Brain microvascular endothelial cell (primary cell): ENCODE measurements at regions not wholly inside any gene's neighbourhood (a gene's known extent, or its start where the extent isn't known, plus 50 kb on each side); places are given as distances from the start of the nearest gene placed in this dataset.

ENCODE experiments used
- DNase-seq: peaks from one replicate; pipeline ENCODE4 v3.0.0-alpha.2; 2020
- H3K27ac ChIP-seq: fragments of 250-450 bp; sonication (Bioruptor Pico); 2 replicates; pipeline ENCODE4 v1.5.1; 2020; ENCODE audit warnings: mild to moderate bottlenecking, moderate library complexity
- H3K27me3 ChIP-seq: fragments of 250-450 bp; sonication (Bioruptor Pico); replicated peaks from 2 replicates; pipeline ENCODE4 v1.5.1; 2020; ENCODE audit warnings: mild to moderate bottlenecking
- H3K36me3 ChIP-seq: fragments of 250-450 bp; sonication (Bioruptor Pico); replicated peaks from 2 replicates; pipeline ENCODE4 v1.5.1; 2020; ENCODE audit warnings: mild to moderate bottlenecking
- H3K4me3 ChIP-seq: 2 replicates; pipeline ENCODE4 v1.5.1; 2011; ENCODE audit warnings: low read depth, mild to moderate bottlenecking, control low read depth, low read length, moderate library complexity
- in situ Hi-C: cut with HindIII; loops from 2 replicates; pipeline ENCODE4 v1.10.0; 2017; ENCODE audit warnings: low sequenced_read_pairs, low pct_ligation_motif_present
- TF ChIP-seq, protein P1 (sequence below): IDR thresholded peaks from 2 replicates; pipeline ENCODE4 v1.5.1; 2011; ENCODE audit warnings: low read depth, mild to moderate bottlenecking, moderate library complexity, low read length, control low read depth, inconsistent platforms; ENCODE audit errors: missing control alignments

DNA sequence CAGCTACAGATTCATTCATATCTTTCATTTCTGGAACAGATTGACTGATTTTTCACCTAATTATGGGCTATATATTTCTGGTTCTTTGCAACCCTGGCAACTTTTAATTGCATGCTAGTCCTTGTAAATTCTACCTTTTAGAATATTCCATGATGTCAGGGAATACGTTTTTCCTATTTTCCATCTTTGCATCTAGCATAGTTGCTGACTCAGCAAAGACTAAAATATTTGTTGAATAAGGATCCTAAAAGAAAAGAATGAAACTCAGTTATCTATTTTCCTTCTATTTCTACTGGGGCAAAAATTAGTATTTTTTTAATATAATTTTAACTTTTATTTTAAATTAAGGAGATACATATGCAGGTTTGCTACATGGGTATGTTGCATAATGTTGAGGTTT lies 438.3 kb downstream of the GXYLT1 start:
- H3K36me3 ChIP-seq, result no peaks in the 10 kb centered on the region
- no peak for DNase-seq
- TF ChIP-seq, protein P1, sequence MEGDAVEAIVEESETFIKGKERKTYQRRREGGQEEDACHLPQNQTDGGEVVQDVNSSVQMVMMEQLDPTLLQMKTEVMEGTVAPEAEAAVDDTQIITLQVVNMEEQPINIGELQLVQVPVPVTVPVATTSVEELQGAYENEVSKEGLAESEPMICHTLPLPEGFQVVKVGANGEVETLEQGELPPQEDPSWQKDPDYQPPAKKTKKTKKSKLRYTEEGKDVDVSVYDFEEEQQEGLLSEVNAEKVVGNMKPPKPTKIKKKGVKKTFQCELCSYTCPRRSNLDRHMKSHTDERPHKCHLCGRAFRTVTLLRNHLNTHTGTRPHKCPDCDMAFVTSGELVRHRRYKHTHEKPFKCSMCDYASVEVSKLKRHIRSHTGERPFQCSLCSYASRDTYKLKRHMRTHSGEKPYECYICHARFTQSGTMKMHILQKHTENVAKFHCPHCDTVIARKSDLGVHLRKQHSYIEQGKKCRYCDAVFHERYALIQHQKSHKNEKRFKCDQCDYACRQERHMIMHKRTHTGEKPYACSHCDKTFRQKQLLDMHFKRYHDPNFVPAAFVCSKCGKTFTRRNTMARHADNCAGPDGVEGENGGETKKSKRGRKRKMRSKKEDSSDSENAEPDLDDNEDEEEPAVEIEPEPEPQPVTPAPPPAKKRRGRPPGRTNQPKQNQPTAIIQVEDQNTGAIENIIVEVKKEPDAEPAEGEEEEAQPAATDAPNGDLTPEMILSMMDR, result no peak

GRCh38 chr12:41701943-41702601 lies 442.6 kb downstream of the GXYLT1 start:
- no peak overlapping the region for H3K27ac ChIP-seq
- in situ Hi-C loops, result no loop called here
- H3K36me3 ChIP-seq, result no peaks in the 10 kb centered on the region
- H3K27me3 ChIP-seq, result no peaks in the 10 kb centered on the region
- TF ChIP-seq, protein P1, result no peak
- DNase-seq, result no peak
- no peak overlapping the region for H3K4me3 ChIP-seq

More for the DNA sequence above, 438.3 kb downstream of the GXYLT1 start:
- Histone ChIP-seq H3K27ac (no peak overlapping the region), H3K4me3 (no peak overlapping the region), H3K27me3 (no peaks in the 10 kb centered on the region)
- in situ Hi-C loops, result no loop called here

GRCh38 chr12:41700940-41701339 lies 443.7 kb downstream of the GXYLT1 start:
- DNase-seq, result no peak
- TF ChIP-seq, protein P1, result no peak
- in situ Hi-C loops, result no loop called here
- Histone ChIP-seq H3K27ac (no peak overlapping the region), H3K27me3 (no peaks in the 10 kb centered on the region), H3K4me3 (no peak overlapping the region), H3K36me3 (no peaks in the 10 kb centered on the region)

- Histone ChIP-seq H3K4me3 (no peak overlapping the region), H3K36me3 (no peaks in the 10 kb centered on the region), H3K27me3 (no peaks in the 10 kb centered on the region), H3K27ac (no peak overlapping the region)
- TF ChIP-seq, protein P1, result no peak
- in situ Hi-C loops, result no loop called here
- DNase-seq, result no peak
These were observed 445.0 kb downstream of the GXYLT1 start for GRCh38 chr12:41699658-41700057.

- Histone ChIP-seq H3K4me3 (no peak overlapping the region), H3K27ac (no peak overlapping the region), H3K27me3 (no peaks in the 10 kb centered on the region), H3K36me3 (no peaks in the 10 kb centered on the region)
- DNase-seq, result no peak
- TF ChIP-seq, protein P1, result no peak
- in situ Hi-C loops, result no loop called here
These were observed 447.5 kb downstream of the GXYLT1 start for GRCh38 chr12:41697161-41697560.

- Histone ChIP-seq H3K27me3 (no peaks in the 10 kb centered on the region), H3K36me3 (no peaks in the 10 kb centered on the region), H3K4me3 (no peak overlapping the region), H3K27ac (no peak overlapping the region)
- TF ChIP-seq, protein P1, result no peak
- in situ Hi-C loops, result no loop called here
- no peak for DNase-seq
These were observed 459.7 kb downstream of the GXYLT1 start for GRCh38 chr12:41684997-41685396.
